ENCODE measurements at regions not wholly inside any gene's neighbourhood (a gene's known extent, or its start where the extent isn't known, plus 50 kb on each side); places are given as distances from the start of the nearest gene placed in this dataset.

DNA sequence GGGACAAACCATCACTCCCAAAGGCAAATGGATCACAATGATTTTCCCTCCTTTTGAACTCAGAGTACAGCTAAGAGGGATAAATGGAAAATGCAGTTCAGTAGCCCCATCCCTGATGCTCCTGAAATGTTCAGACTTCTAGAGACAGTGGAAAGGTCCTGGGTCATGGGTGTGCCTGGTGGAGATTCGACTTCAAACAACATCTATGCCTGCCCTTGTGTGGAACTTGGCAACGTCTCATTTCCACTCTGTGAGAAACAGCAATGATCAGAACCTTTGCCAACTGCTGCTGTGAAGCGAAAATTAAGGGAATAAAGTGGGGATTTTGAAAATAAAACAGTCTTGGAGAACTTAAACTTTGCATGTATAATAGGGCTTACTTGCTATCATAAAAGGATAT lies 778.1 kb downstream of the SEMA5A start:
- TF ChIP-seq POLR2AphosphoS5 (IDR thresholded peaks at IDR 0.05; ENCODE audit: insufficient read depth in 1 of 2, low read depth in 1 of 2) = no peak
- TF ChIP-seq, protein P1, sequence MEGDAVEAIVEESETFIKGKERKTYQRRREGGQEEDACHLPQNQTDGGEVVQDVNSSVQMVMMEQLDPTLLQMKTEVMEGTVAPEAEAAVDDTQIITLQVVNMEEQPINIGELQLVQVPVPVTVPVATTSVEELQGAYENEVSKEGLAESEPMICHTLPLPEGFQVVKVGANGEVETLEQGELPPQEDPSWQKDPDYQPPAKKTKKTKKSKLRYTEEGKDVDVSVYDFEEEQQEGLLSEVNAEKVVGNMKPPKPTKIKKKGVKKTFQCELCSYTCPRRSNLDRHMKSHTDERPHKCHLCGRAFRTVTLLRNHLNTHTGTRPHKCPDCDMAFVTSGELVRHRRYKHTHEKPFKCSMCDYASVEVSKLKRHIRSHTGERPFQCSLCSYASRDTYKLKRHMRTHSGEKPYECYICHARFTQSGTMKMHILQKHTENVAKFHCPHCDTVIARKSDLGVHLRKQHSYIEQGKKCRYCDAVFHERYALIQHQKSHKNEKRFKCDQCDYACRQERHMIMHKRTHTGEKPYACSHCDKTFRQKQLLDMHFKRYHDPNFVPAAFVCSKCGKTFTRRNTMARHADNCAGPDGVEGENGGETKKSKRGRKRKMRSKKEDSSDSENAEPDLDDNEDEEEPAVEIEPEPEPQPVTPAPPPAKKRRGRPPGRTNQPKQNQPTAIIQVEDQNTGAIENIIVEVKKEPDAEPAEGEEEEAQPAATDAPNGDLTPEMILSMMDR (IDR thresholded peaks at IDR 0.05) = no peak
- no peak for TF ChIP-seq POLR2A (IDR thresholded peaks at IDR 0.05)
